ENCODE measurements at regions not wholly inside any gene's neighbourhood (a gene's known extent, or its start where the extent isn't known, plus 50 kb on each side); places are given as distances from the start of the nearest gene placed in this dataset.

DNA sequence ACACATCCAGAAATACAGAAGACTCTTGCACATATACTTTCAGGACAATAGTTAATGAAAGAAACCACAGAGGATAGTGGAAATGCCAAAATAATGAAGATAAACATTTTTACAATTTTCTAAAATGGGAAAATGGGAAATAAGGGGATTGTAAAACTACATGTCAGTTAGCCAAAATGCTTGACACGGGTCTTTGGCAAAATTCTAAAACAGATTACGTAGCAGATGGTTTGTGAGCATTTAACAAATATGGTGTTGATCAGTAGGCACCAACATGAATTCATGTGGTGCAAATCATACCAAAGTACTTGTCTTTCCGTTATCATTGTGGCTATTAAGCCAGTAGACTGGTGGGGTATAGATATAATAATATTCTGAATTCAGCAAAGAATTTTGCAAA is 348.5 kb upstream of the ROBO1 start:
- DNase-seq = no peak

DNA sequence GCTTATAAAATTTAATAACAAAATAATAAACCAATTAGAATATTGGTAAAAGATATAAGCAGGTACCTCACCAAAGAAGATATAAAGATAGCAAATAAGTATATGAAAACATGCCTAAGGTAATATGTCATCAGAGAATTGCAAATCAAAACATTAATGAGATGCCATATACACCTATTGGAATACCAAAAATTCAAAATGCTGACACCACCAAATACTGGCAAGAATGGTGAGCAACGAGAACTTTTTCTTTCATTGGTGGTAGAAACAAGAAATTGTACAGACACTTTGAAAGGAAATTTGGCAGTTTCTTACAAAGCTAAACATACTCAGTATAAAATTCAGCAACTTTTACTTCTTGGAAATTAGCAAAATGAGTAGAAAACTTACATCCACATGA is 346.9 kb upstream of the ROBO1 start:
- DNase-seq = no peak

DNA sequence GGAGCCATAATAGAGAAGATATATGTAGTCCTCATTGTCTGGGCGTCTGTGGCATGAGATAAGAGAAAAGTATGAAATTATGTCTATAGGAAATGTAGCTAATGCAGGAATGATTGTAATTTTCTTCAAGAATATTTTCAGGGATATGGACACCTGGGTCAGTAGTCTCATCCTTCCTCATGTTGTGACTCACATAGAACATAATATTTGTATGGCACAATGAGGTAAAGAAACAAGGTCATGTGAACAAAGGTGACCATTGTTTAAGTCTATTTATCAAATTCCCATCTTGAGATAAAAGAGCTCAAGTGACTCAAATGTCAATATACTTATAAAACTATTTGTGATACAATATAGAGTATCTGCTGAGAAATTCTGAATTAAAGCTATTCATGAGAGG is 345.5 kb upstream of the ROBO1 start:
- no peak for DNase-seq

DNA sequence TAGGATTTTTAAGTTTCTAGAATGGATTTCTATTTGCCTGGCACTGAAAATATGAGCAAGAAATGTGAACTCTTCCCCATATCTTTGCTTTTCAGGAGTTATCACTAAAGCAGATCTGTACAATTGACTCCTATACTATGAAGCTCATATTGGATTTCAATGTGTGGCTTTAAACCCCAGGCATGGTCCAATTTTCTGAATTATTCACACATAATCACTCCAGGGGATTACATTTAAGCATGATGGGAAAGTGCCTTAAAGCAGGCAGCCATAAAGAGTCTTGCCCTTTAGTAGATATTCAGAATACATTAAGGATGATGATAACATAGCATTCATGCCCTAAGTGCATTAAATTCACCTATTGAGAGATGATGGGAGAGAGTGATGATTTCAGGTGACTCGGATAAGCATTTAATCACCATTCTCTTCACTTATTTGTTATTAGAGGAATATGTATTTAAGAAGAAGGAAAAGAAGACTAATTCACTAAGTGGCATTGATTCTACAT is 331.8 kb upstream of the ROBO1 start:
- DNase-seq = no peak

DNA sequence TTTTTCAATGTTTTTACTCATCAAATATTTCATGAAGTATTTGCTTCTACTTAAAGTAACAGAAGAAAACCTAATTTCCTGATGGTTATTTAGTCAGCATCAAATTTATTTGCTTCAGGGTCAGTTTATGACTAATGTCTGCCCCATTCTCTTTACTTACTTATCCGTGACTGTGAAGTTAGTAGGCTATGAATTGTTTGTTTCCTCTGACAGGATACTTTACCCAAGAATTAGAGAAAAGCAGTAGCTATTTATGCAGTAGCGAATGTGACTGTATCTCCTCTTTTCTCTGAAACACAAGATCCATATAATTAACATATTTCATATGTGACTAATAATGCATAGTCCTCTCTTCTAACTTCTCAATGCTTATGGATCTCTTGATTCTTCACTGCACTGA is 329.9 kb upstream of the ROBO1 start:
- no peak for DNase-seq

DNA sequence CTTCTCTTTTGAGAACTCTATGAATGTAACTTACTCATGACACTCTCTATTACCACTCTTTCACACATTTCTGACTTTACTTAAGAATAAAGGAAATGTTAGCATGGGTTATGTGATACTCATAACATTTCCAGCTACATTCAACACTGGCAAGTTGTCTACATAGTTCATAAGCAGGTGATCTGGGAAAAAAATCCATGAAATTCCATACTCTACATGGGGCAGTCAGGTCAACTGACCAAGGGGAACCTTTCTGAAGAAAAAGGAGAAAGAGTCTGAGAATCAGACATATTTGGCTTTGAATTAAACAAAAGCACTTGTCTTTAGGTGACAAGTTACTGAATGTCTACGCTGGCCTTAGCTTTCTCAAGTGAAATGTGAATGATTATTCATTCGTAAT is 329.1 kb upstream of the ROBO1 start:
- no peak for DNase-seq

DNA sequence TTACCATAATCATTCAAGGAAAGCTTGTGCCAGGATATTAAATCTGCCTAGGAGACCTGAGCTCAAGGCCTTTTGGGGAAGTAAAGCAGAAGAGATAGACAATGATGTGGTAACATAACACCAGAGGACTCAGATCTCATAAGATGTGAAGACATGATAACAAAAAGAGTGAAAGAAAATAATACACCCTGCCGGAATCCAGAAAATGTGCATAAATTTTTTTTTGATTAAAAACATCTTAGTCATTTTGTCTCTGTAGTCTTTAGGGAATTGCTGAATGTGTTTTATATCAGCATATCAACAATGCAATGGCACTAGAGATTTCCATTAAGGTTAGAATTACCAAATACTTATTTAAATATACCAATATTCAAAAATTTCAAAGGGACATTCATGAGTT is 326.8 kb upstream of the ROBO1 start:
- no peak for DNase-seq

DNA sequence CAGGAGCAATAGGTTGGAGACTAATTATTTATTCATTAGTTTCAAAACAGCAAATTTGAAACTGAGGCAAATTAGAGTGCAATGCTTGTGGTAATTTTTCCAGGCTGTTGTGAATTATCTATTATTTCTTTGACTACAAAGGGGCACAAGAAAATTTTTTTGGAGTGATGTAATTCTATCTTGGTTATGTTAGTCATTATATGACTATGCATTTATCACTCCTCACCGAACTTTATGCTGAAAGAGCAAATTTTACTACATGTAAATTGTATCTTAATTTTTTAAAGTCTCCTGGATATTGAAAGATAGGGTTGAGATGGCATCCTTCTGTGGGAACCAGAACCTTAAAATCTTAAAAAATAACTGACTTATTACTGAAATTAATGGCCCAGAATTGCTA is 320.0 kb upstream of the ROBO1 start:
- no peak for DNase-seq

DNA sequence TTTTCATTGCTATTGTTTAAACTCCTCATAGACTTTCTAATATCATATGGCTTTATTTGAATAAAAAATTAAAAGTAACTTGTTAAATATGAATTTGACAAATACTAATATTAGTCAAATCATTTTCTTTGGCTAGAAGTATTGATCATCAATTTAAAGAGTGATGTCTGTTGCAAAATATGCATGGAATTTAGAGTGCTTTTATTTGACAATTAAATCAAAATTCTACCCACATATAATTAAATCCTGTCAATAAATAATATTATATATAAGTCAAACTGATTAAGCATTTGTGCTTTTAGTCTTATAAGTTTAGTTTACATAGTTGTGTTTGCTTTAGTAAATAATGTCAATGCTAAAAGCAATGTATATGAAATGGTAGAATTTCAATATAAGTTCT is 318.6 kb upstream of the ROBO1 start:
- DNase-seq = no peak

DNA sequence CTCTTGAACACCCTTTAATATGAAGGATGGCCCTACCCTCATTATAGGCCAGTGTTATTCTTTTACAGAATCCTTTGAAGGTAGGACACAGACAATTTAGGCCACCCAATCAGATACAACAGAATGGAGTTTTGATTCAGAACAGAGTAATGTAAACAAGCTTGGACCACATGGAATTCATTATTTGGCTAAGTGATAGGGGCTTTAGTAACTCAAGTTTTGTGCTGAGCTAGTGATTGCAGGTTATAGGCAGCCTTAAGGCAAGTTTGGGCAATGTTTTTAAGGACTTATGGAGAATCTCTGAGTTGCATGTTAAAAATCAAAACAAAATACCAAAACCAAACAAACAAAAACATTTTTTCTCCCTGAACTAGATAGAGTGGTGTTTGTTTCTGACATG is 312.1 kb upstream of the ROBO1 start:
- no peak for DNase-seq

DNA sequence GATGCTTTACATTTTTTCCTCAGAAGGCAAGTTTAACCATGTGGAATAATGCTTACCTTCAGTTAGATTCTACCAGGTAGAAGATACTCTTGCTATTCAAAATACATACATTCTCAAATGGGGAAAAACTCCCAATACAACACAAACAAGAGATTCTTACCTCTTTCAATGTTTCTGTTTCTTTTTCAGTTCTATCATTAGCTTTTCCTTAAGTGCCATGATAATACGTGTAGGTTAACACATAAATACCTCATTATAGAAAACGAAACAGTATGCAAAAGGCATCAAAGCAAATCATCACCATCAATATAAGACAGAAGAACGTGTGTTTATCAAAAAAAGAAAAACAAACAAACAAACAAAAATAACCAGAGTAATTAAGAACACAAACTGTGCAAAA is 300.7 kb upstream of the ROBO1 start:
- no peak for DNase-seq

DNA sequence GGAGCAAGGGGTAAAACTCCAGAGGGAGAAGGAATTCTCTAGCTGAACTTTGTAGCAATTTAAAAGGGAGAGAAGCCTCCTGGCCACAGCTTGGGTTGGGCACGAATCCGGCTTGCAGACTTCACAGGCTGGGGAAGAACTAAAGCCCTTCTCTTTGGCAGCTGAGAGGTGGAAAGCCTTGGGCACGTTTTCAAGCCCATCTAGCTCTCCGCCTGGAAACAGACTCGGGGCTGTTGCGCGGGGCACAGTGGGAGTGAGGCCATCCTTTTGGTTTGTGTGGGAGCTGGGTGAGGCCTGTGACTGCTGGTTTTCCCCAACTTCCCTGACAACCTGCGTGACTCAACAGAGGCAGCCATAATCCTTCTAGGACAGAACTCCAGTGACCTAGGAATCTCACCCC is 295.7 kb upstream of the ROBO1 start:
- DNase-seq = no peak

DNA sequence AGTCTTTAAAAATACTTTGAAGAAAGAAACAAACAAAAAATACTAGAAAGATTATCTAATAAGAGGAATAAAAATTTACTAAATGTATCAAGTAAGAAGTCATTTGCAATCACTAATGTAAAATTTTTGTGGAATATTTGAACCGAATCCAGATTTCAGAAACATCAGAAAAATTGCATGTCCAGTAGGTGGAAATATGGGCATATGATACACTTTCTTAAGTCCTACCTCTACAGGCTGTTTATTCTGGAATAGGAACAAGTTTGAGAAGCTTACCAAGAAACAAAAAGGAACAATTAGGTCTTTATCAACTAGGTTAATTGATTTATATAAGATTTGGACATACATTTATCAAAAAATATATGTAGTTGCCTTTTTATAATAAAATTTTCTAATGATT is 292.9 kb upstream of the ROBO1 start:
- DNase-seq = no peak

DNA sequence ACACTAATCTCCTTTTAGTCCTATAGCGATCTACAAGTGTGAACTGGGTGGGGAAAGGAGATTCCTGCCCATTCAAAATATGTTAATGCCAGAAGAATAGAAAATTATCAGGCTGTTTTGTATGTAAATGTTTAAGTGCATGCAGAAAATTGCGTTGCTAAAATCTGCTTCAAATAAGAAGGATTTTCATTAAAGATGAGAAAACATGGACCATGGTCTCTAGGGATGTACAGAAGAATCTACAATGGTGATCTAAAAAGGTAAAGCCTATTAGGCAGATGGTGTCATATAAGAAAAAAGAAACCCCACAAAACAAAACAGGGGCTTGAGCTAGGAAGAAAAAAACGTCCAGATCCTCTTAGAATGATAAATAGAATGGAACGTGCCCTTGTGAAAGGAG is 287.5 kb upstream of the ROBO1 start:
- no peak for DNase-seq

DNA sequence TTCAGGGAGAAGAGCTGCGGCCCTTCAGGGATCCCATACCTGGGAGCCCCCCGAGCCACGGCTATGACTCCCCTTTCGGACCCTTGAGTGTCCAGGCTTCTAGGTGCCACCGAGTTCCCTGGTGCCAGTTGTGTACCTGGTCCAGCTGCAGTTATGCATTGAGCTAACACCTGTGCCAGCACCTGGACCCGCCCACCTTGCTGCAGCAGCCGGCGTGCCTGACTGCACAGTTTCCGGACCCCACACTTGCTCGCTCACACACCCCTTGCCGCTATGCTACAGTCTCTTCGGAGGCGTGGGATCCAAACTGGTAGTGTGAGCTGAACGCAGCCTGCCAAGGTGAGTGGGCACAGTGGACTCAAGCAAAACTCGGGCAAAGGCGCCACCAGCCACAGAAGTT is 284.5 kb upstream of the ROBO1 start:
- DNase-seq = peak; percentile 3

DNA sequence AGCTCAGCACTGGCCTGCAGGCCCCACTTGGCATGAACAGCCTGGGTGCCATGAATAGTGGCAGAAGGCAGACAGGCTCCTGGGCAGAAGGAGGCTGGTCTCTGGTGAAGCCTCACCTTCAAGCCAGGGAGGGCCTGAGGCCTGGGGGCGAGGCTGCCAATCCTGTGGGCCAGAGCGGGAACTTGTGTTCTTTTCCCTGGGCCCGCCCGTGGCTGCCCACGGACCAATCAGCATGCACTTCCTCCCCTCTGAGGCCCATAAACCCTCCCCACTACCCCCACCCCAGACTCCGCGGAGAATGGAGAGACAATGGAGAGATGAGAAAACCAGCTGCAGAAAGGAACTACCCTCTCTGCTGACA is 283.8 kb upstream of the ROBO1 start:
- DNase-seq = peak; percentile 2

DNA sequence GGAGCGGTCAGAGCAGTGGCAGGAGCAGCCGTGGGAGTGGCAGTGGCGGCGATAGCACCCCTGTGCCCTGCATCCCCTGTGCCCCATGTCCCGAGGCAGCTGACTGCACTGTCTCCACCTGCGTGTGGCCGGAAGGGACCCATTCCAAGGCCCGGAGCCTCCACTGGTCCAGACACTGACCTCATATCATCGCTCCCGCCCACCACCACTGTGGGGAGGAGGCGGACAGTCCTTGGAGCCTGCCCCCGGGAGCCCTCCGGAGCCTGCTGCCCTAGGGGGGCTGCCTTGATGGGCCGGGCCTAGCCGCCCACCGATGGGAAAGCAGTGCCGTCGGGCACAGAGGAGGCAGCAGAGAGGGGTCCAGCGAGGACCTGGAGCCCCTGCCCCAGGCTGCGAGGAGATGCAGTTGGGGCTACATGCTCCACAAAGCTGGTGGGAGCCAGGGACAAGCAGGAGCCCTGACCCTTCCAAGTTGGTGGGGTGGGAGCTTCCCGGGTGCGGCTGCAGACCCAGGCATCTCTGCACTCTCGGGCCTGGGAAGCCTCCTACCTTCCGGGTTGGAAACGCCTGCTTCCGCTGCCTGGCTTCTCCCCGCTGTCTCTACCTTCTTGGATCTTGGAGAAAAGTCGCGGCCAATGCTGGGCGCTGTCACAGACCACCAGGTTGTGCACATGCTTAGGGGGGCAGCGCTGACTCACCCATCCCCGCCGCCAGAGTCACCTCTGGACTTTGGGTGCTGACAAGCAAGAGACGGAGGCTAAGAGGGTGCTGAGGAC is 283.2 kb upstream of the ROBO1 start:
- peak; percentile 9 for DNase-seq

DNA sequence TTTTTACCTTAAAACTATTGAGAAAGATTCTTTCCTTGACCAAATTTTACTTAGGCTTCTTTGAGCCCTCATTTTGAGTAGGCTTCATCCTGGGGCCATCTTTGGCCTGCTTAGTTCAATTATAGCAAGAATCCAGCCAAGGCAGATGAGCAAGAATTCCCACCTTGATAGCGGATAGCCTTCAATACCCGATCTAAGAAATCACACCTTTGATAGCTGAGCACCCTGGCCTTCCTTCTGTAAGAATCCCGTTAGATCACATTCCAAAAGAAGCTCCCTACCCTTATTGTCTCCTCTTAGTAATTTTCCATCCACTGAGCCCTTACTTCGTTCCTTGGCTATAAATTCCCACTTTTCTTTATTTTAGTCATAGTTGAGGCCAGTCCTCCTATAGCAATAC is 275.4 kb upstream of the ROBO1 start:
- DNase-seq = no peak

DNA sequence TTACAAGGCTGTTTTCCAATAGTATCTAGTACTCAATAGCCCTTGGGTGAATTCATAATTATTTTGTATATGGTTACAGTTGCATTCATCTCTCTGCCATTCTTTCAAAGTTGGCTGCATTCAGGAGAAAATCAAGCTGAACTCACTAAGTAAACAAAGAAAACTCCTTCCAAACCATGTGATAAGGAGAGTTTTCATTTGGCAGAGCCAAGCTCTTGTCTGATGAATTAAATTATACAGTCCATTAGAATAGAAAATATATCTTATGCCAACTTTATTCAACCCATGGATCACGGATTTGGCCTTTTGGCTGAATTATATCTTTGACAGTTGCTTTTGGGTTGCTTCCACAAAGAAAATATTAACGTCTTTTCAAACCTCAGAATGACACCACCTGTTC is 272.3 kb upstream of the ROBO1 start:
- DNase-seq = no peak

DNA sequence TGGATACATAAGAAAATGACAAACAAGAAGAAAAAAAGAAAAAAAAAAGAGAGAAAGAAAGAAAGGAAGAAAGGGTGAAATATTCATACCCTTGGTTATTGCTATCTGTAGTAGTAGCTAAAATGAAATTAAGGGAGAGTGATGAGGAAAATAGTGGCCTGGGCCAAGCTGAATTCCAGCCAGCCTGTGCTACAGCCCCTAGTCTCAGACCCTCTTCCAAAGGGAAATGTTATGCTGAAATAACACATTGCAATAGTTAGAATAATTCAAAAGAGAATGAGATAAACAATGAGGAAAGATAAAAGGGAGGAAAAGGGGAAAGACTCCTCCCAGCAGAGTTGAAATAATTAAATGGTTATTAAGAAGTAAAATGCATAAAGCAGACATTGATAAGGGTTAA is 268.4 kb upstream of the ROBO1 start:
- DNase-seq = no peak

DNA sequence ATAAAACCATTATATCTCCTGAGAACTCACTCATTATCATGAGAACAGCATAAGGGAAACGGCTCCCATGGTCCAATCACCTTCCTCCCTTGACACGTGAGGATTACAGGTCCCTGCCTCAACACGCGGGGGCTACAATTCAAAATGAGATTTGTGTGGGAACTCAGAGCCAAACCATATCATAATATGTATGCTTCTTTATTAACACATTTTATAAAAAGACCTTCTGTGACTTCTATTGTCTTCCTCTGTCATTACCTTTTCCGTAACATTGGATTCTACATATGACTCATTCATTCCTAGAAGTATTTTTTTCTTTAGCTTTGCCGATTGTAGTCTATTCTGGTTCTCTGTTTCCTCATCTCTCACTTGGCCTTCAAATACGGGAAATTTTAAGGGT is 267.2 kb upstream of the ROBO1 start:
- no peak for DNase-seq

DNA sequence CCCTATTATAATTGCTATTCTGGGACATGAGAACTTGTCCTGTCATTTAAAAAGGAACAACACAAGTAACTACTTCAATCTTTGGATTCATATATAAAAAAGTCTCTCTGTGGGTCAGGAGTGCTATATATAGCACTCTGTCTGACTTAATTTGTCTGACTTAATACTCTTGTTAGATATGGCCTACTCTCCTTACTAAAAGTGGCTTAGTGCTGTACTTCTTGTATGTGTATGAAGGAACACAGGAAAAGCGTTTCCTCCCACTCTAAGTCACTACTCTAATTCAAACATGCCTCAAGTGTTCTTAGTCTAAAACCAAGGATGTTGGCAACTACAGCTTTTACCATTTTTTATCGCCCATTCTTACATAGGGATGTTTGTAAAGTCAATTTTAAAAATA is 255.2 kb upstream of the ROBO1 start:
- DNase-seq = no peak

DNA sequence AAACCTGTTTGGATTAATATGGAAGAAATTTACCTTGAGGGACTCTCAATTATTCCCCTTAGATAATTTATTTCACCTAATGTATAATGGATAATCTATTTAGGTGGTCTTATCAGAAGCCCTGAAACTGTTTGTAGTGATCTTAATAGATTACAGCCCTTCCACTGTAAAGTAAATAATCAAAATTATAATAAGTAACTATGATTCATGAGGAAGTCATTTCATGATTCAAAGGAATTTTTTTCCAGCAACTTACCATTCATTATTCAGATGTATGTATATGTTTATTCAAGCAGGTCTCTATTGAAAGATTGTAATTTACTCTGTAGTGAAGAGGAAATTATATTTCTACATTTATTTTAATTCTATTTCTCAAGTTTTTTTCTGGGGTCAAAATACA is 250.6 kb upstream of the ROBO1 start:
- DNase-seq = no peak

DNA sequence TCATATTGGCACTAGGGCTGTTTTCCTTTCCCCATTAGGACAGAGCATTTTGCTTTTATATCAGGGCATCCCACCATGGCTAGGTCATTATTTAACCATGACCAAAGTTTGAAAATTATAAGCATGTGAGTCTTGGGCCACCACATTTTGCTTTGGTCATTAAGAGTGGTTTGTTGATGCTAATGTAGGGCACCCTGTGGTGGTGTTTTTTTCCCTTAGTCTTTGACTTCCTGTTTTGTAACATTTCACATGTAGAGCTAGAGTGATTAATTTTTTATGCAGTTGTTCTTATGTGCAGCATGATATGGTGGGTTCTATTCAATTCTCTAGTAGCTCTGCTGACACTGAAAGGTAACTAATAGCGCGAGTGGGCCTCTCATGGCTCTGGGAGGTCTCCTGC is 249.6 kb upstream of the ROBO1 start:
- no peak for DNase-seq

DNA sequence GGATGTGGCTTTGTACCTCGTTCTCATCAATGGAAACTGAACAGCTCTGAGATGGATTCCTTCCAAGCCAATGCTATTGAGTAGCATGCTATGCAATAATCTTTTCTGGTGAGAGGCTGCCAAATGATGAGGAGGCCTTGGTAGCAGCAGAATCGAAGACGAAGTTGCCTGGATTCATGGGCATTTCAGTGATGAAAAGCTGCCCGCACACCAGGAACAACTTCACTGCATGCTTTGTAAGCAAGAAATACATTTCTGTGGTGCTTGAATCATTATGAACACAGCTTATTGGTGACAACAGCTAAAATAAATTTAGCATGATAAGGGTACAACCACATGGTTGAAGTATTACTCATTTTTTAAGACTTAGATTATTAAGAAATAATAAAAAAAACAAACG is 246.8 kb upstream of the ROBO1 start:
- no peak for DNase-seq

All from activated gamma-delta T cell (primary cell).